Testis (tissue), 2 donors: ENCODE measurements at regions not wholly inside any gene's neighbourhood (a gene's known extent, or its start where the extent isn't known, plus 50 kb on each side); places are given as distances from the start of the nearest gene placed in this dataset.

Experiments used
- DNase-seq: peaks from one replicate; pipeline ENCODE4 v3.0.0-alpha.2; 2019
- H3K27ac ChIP-seq, 2 donors: fragments of 200-600 bp; sonication (generic); one replicate each; pipeline ENCODE4 v1.5.1; 2019
- H3K27me3 ChIP-seq: fragments of 200-600 bp; sonication (generic); one replicate; pipeline ENCODE4 v1.5.1; 2019
- H3K36me3 ChIP-seq: fragments of 200-600 bp; sonication (generic); one replicate; pipeline ENCODE4 v1.5.1; 2017; ENCODE audit warnings: low read depth; ENCODE audit errors: missing control alignments
- H3K4me1 ChIP-seq: fragments of 200-600 bp; sonication (generic); one replicate; pipeline ENCODE4 v1.5.1; 2019
- H3K4me3 ChIP-seq, 2 donors: fragments of 200-600 bp; sonication (generic); one replicate each; pipeline ENCODE4 v1.5.1; 2017 to 2019
- H3K9me3 ChIP-seq: fragments of 200-600 bp; sonication (generic); one replicate; pipeline ENCODE4 v1.5.1; 2017
- CTCF ChIP-seq, 3 experiments: fragments of 450-650 bp in 2 of 3; fragments of 200-600 bp in 1 of 3; sonication (generic) in 1 of 3; IDR thresholded peaks; one replicate each; pipeline ENCODE4 v1.5.1; 2016 to 2019; ENCODE audit warnings: antibody characterized with exemption in 3 of 3, mild to moderate bottlenecking in 2 of 3, moderate library complexity in 1 of 3
- POLR2A ChIP-seq: fragments of 450-650 bp; IDR thresholded peaks from one replicate; pipeline ENCODE4 v1.6.1; 2017; ENCODE audit warnings: antibody characterized with exemption, mild to moderate bottlenecking, moderate library complexity
- WGBS, 2 donors: methylation state at CpG; one replicate each; pipeline ENCODE4 v1.1.5; 2018; 5-methylcytosine and 5-hydroxymethylcytosine counted together
- intact Hi-C: fragments of 100-400 bp; cut with DNase I; formaldehyde crosslinking; loops from one replicate; pipeline ENCODE4 v1.15.1; 2023; ENCODE audit warnings: low total_unique reads

GRCh38 chr10:55881588-55881987, 479.5 kb downstream of the ZWINT start:
- no peaks in the 10 kb centered on the region for H3K4me1 ChIP-seq
- no peaks in the 10 kb centered on the region for H3K27me3 ChIP-seq
- no peak for TF ChIP-seq CTCF (IDR thresholded peaks at IDR 0.05)
- no peak for TF ChIP-seq POLR2A
- H3K27ac ChIP-seq, result no peak overlapping the region
- no peak for DNase-seq
- no peaks in the 10 kb centered on the region for H3K9me3 ChIP-seq
- H3K4me3 ChIP-seq, result no peak overlapping the region
- H3K36me3 ChIP-seq, result no peaks in the 10 kb centered on the region
- intact Hi-C loops, result no loop called here

GRCh38 chr10:55873485-55873884, 487.6 kb downstream of the ZWINT start:
- Histone ChIP-seq H3K4me3 (no peak overlapping the region), H3K27ac (no peak overlapping the region), H3K27me3 (no peaks in the 10 kb centered on the region), H3K9me3 (no peaks in the 10 kb centered on the region), H3K36me3 (no peaks in the 10 kb centered on the region), H3K4me1 (no peaks in the 10 kb centered on the region)
- no peak for DNase-seq
- 55 to 57% methylated on average over 2 of the region's 2 CpGs for WGBS, 2 donors
- TF ChIP-seq CTCF (IDR thresholded peaks at IDR 0.05) (no peak), POLR2A (no peak)
- intact Hi-C loops, result no loop called here

GRCh38 chr10:55870186-55870585, 490.9 kb downstream of the ZWINT start:
- no peak for DNase-seq
- no peaks in the 10 kb centered on the region for H3K27me3 ChIP-seq
- H3K4me1 ChIP-seq, result no peaks in the 10 kb centered on the region
- WGBS, 2 donors, result 85 to 86% methylated on average over 1 of the region's 1 CpG
- TF ChIP-seq POLR2A (no peak), CTCF (IDR thresholded peaks at IDR 0.05) (no peak)
- no peak overlapping the region for H3K4me3 ChIP-seq
- H3K36me3 ChIP-seq, result no peaks in the 10 kb centered on the region
- intact Hi-C loops, result no loop called here
- H3K27ac ChIP-seq, result no peak overlapping the region
- no peaks in the 10 kb centered on the region for H3K9me3 ChIP-seq

GRCh38 chr10:55867848-55868247, 493.2 kb downstream of the ZWINT start:
- WGBS, 2 donors, result 13 to 24% methylated on average over 1 of the region's 1 CpG
- H3K4me3 ChIP-seq, result no peak overlapping the region
- no peaks in the 10 kb centered on the region for H3K4me1 ChIP-seq
- no peak for DNase-seq
- H3K36me3 ChIP-seq, result no peaks in the 10 kb centered on the region
- intact Hi-C loops, result no loop called here
- H3K27ac ChIP-seq, result no peak overlapping the region
- no peaks in the 10 kb centered on the region for H3K27me3 ChIP-seq
- no peaks in the 10 kb centered on the region for H3K9me3 ChIP-seq
- no peak for TF ChIP-seq POLR2A
- TF ChIP-seq CTCF (IDR thresholded peaks at IDR 0.05), result no peak

- H3K9me3 ChIP-seq, result no peaks in the 10 kb centered on the region
- intact Hi-C loops, result no loop called here
- no peaks in the 10 kb centered on the region for H3K4me1 ChIP-seq
- no peak for DNase-seq
- 80 to 91% methylated on average over 1 of the region's 1 CpG for WGBS, 2 donors
- TF ChIP-seq POLR2A (no peak), CTCF (IDR thresholded peaks at IDR 0.05) (no peak)
- no peak overlapping the region for H3K4me3 ChIP-seq
- no peaks in the 10 kb centered on the region for H3K27me3 ChIP-seq
- H3K27ac ChIP-seq, result no peak overlapping the region
- no peaks in the 10 kb centered on the region for H3K36me3 ChIP-seq
Observed at GRCh38 chr10:55858730-55859129, 502.3 kb downstream of the ZWINT start.
